ENCODE measurements at regions not wholly inside any gene's neighbourhood (a gene's known extent, or its start where the extent isn't known, plus 50 kb on each side); places are given as distances from the start of the nearest gene placed in this dataset.

GRCh38 chr11:29343465-29344333, 673.1 kb downstream of the KCNA4 start:
- DNase-seq = no peak

DNA sequence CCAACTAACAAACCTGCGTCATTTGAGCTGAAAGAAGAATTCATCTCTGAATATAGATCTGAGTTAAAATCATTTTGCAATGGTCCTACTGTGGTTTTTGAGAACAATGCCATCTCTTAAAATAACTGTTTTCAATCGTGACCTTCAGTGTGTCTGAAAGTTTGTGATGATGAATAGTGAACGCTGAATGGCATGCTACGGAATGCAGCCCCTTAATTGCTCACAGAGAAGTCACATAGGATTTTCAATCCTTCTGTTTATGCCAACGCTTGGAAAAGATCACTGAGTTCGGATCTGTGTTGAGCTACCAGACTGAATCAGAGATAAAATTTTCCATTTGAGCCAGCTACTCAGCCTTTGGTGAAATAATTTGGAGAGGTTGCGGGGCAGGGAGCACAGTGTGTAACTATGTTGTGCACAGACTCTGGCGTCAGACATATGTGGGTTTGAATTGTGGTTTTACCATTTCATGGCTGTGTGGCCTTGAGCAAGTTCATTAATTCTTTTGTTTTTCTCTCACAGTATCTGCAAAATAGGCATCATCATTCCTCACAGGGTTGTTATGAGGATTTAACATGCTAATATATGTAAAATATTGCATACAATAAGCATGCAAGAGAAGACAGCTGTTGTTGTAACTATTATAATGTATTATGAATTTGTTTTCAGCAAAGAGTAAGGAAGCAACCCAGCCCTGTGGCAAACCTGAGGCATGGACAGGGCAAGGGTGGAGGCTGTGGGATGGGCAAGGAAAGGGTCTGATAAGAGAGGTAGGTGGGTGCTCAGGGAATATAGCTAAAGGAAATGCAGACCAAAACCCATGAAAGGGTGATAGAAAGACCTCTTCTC, 679.9 kb downstream of the KCNA4 start:
- no peak for DNase-seq

GRCh38 chr11:29334776-29335130, 682.1 kb downstream of the KCNA4 start:
- DNase-seq = no peak

- no peak for DNase-seq
Observed at GRCh38 chr11:29333993-29334775, 682.6 kb downstream of the KCNA4 start.

- no peak for DNase-seq
Observed at GRCh38 chr11:29331451-29332010, 685.3 kb downstream of the KCNA4 start.

DNA sequence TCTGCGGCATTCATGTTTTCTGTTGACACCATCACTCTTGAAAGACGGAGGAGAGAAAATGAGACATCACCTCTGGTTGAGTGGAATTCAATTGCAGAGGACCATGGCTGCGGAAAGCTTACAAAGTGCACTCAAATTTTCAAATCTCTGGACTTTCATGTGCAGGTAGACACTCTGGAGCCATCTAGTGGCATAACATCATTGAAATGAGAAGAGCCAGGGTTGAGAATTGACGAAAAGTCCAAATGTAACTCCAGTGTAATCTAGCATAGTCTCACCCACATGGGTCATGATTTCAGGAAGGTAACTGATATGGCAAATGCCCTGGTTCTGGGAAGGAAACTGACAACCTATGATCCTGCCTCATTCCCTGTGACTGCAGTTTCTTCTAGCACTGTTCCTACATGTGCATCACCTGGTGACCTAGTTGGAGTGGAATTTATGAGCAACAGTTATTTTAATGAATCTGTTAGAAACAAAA, 687.8 kb downstream of the KCNA4 start:
- no peak for DNase-seq

GRCh38 chr11:29327891-29328290, 688.9 kb downstream of the KCNA4 start:
- DNase-seq = no peak

GRCh38 chr11:29326757-29327156, 690.1 kb downstream of the KCNA4 start:
- no peak for DNase-seq

GRCh38 chr11:29324328-29324727, 692.5 kb downstream of the KCNA4 start:
- no peak for DNase-seq

DNA sequence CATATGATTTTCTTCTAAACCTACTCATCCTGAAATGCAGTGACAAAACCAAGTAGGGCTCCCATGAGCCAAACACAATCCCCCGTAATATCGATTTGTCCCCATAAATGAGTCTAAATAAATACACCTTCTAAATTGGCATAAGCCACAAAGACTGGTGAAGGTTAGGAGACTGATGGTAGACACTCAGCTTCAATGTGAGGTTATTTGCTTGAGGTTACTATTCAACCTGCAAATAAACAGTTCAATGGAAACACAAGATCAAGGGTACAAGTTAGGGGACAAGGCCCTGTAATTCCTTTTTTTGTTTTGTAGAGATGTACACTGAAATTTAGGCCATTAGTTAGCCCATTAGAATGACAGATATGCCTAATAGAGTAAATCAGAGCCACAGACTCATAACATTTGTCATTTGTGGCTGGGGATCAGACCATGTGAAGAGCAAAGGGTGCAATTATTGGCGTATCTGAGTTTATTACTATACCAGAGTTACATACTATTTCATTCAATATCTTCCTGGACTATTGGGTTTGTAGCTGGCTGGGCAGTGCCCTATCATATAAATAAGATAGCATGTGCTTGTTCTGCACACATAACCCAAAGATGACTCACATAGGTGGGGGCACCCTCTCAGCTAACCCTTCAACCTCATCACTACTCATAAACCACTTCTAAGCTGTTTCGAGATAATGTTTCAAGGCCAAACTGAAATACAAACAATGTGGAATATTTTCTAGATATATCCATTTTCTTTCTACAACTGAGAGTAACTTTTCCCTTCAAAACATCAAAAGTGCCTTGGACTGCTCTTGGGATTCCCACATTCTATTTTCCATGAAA, 695.3 kb downstream of the KCNA4 start:
- no peak for DNase-seq

DNA sequence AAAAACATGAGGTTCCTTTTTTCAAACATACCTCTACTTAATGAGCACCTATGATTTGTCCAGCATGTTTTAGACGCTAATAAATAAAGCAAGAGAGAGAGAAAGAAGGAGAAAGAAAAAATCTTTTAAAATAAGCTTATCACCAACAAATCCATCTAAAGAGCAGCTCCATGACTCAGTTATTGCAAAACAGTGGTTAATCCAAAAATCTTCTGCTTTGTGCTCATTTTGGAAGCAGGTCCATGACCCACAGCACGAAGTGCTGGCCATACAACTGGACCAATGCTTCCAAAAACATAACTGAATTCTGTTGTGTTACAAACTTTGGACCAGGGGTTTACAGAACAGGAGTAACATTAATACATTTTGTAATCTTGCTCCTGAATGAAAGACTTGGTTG, 696.6 kb downstream of the KCNA4 start:
- DNase-seq = no peak

- DNase-seq = no peak
Observed at GRCh38 chr11:29319210-29319609, 697.6 kb downstream of the KCNA4 start.

DNA sequence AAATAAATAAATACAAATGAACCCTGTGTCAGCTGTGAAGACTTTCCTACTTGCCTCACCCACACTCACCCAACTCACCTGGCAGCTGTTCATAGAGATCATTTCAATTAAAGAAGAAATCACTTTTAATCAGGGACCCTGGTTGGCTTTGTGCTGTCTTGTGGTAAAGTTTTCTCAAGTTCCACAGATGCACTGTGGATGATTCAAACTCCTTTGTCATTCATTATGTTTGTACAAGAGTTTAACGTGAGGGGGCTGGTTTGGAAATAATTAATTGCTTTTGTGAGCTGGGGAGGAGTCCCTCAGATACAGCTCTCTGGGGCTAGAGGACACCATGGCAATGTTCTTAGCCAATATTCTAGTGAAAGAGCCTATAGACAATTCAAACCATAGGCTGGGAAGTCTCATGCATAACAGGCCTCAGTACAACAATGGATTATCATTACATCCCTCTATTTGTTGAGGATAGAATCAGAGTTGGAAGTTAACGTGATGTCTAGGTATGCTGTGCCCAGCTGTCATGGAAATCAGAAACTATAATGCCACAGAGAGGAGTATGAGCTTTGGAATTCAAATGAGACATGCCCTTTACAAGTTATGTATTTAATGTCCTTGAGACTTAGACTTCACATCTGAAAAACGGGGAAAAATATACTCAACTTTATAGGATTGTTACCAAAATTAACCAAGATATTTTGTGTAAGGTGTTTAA, 698.5 kb downstream of the KCNA4 start:
- DNase-seq = no peak

- DNase-seq = no peak
Observed at GRCh38 chr11:29317694-29318093, 699.1 kb downstream of the KCNA4 start.

DNA sequence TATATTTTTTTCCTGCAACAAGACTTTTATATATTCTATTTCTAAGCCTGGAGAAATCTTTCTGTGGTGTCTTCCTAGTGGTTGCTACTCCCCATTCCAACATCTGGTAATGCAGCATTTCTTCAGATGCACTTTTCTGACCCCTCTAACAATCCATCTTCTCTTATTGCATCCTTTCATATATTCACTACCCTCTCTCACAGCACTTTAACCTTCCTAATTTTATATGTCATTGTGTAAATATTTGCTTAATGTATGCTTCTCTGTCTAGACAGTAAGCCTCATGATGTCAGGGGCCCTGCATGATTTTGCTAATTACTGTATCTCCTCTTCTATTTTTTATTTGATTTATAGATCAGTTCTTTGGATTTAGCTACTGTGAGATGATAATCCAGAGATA, 701.6 kb downstream of the KCNA4 start:
- DNase-seq = no peak

DNA sequence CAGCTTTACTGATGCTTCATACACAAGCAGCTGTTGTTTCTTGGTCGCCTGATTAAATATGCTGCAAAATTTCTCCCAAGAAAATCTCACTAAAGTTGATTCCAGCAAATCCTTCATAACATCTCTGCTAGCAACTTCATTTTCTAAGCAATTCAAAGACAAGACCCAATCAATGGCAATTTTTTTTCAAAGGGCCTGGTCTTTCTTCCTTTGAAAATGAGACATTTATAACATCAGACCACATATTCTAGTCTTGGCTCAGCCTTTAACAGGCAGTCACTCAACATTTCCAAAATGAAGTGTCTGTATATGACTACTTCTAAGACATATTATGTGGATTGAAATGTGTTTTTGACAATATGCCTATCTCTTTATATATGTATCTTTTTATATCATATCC, 702.6 kb downstream of the KCNA4 start:
- no peak for DNase-seq

- DNase-seq = no peak
Observed at GRCh38 chr11:29312812-29313211, 704.0 kb downstream of the KCNA4 start.

GRCh38 chr11:29310725-29311342, 706.0 kb downstream of the KCNA4 start:
- DNase-seq = no peak

DNA sequence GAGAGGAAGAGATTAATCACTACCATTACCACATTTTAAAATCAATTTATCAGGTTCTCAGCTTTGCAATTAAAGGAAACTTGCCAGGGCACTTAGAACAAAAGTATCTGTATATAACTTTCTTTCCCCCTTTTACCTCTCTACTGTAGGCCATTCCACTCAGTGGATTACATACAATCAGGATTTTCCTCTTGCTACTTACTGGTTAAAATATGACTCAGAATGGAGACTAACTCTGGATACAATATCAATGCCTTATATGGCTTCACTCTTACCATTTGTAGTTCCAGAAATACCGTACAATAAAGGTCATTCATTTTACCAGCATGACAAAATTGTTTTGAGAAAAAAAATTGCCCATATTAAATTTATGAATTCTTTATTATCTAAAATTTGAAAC, 706.8 kb downstream of the KCNA4 start:
- no peak for DNase-seq

GRCh38 chr11:29306527-29306926, 710.3 kb downstream of the KCNA4 start:
- no peak for DNase-seq

Data from GF-D8 (cell line).